Transverse colon (tissue), 4 donors: ENCODE measurements at regions not wholly inside any gene's neighbourhood (a gene's known extent, or its start where the extent isn't known, plus 50 kb on each side); places are given as distances from the start of the nearest gene placed in this dataset.

ENCODE experiments used
- POLR2AphosphoS5 ChIP-seq, 3 donors: sonication (generic); formaldehyde crosslinking; IDR thresholded peaks; one replicate each; pipeline ENCODE4 v1.6.1; 2016; ENCODE audit warnings: antibody characterized with exemption in 3 of 3
- TF ChIP-seq, protein P1 (sequence below), 5 experiments: fragments of 200-600 bp in 3 of 5; fragments of 450-650 bp in 2 of 5; sonication (generic) in 3 of 5; IDR thresholded peaks; 1 replicate in 2 of 5; 2 replicates in 3 of 5; pipeline ENCODE4 v1.5.1; 2016 to 2017; ENCODE audit warnings: antibody characterized with exemption in 5 of 5, inconsistent platforms in 3 of 5, mild to moderate bottlenecking in 2 of 5, moderate library complexity in 1 of 5

GRCh38 chr15:97386940-97387339 lies 573.6 kb upstream of the ARRDC4 start:
- TF ChIP-seq, protein P1, sequence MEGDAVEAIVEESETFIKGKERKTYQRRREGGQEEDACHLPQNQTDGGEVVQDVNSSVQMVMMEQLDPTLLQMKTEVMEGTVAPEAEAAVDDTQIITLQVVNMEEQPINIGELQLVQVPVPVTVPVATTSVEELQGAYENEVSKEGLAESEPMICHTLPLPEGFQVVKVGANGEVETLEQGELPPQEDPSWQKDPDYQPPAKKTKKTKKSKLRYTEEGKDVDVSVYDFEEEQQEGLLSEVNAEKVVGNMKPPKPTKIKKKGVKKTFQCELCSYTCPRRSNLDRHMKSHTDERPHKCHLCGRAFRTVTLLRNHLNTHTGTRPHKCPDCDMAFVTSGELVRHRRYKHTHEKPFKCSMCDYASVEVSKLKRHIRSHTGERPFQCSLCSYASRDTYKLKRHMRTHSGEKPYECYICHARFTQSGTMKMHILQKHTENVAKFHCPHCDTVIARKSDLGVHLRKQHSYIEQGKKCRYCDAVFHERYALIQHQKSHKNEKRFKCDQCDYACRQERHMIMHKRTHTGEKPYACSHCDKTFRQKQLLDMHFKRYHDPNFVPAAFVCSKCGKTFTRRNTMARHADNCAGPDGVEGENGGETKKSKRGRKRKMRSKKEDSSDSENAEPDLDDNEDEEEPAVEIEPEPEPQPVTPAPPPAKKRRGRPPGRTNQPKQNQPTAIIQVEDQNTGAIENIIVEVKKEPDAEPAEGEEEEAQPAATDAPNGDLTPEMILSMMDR (IDR thresholded peaks at IDR 0.05) = no peak
- TF ChIP-seq POLR2AphosphoS5 (IDR thresholded peaks at IDR 0.05) = no peak
